ENCODE measurements at regions not wholly inside any gene's neighbourhood (a gene's known extent, or its start where the extent isn't known, plus 50 kb on each side); places are given as distances from the start of the nearest gene placed in this dataset.

- no peak for TF ChIP-seq POLR2A (IDR thresholded peaks at IDR 0.05)
- no peak for TF ChIP-seq CTCF (IDR thresholded peaks at IDR 0.05)
Measured at GRCh38 chr4:24303926-24304325, 280.4 kb downstream of the DHX15 start.
